HepG2 (cell line): ENCODE measurements at regions not wholly inside any gene's neighbourhood (a gene's known extent, or its start where the extent isn't known, plus 50 kb on each side); places are given as distances from the start of the nearest gene placed in this dataset.

ENCODE experiments used
- BRCA1 ChIP-seq: sonication (generic); formaldehyde crosslinking; IDR thresholded peaks from 2 replicates; pipeline ENCODE4 v1.4.0; 2020; ENCODE audit warnings: missing genetic modification reagents
- CAMTA2 ChIP-seq: sonication (generic); formaldehyde crosslinking; IDR thresholded peaks from 2 replicates; pipeline ENCODE4 v1.4.0; 2020; ENCODE audit warnings: mild to moderate bottlenecking, missing genetic modification reagents, borderline replicate concordance
- PHF8 ChIP-seq: sonication (generic); formaldehyde crosslinking; IDR thresholded peaks from 2 replicates; pipeline ENCODE4 v1.5.0; 2020; ENCODE audit warnings: missing genetic modification reagents
- POLR2AphosphoS5 ChIP-seq: IDR thresholded peaks from 2 replicates; pipeline ENCODE4 v1.6.1; 2012; ENCODE audit warnings: low read depth, low read length
- RNF2 ChIP-seq: fragments of 450-650 bp; conservative IDR thresholded peaks from 2 replicates; pipeline ENCODE4 v1.6.1; 2016; ENCODE audit warnings: low read depth
- RXRA ChIP-seq: sonication (generic); formaldehyde crosslinking; IDR thresholded peaks from 2 replicates; pipeline ENCODE4 v1.5.1; 2020; ENCODE audit warnings: missing genetic modification reagents
- SPEN ChIP-seq: sonication (generic); formaldehyde crosslinking; IDR thresholded peaks from 2 replicates; pipeline ENCODE4 v1.5.1; 2020; ENCODE audit warnings: low read depth, mild to moderate bottlenecking, missing genetic modification reagents
- ZNF451 ChIP-seq: sonication (generic); formaldehyde crosslinking; IDR thresholded peaks from 2 replicates; pipeline ENCODE4 v1.5.0; 2020; ENCODE audit warnings: mild to moderate bottlenecking, missing genetic modification reagents
- ZNF790 ChIP-seq: sonication (generic); formaldehyde crosslinking; IDR thresholded peaks from 2 replicates; pipeline ENCODE4 v1.8.0; 2022; ENCODE audit warnings: missing genetic modification reagents, mild to moderate bottlenecking, borderline replicate concordance

DNA sequence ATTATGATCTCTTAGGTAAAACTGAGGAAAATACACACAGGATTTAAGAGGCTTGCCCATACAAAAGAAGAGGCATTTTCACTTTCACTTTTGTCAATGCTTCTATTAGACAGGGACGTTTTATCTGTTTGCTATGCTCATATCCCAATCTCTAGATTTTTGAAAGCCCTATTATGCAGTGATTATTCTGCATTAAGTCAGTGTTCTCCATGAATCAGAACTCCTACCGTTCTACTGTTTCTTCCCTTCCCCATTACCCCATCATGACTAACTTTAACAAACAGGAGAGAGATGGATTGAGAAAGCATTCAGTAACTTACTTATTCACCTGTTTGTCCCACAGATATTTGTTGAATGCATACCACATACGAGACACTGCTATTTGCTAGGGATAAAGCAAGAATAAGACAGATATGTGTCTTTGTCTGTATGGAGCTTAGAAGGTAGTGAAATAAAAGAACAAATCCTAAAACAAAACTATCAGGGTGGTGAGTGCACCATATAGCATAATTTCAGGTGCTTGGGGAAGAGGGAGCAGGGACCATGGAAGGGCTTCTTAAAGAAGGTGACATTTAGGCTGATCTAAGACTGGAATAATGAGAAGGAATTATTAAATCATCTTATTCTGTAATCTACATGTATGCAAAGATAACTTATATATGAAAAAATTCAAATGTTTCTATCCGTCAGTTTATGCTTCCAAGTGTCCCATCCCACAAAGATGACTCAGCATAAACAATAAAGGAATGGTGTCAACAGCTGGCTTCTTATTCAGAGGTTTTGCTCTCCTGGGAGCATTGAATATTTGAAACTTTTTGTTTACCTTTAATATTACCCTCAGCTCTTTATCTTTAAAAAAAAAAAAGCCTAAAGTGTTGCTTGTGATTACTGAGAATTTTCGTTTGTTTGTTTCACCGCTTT lies 328.1 kb downstream of the HINT1 start:
- TF ChIP-seq CAMTA2 (CRISPR knock-in tag) = no peak
- TF ChIP-seq ZNF451 = no peak
- no peak for TF ChIP-seq ZNF790 (CRISPR knock-in tag)
- no peak for TF ChIP-seq SPEN (CRISPR knock-in tag)
- TF ChIP-seq POLR2AphosphoS5 = no peak
- TF ChIP-seq RXRA (CRISPR knock-in tag) = no peak
- TF ChIP-seq PHF8 (CRISPR knock-in tag) = no peak
- no peak for TF ChIP-seq RNF2
- TF ChIP-seq BRCA1 = no peak
